ENCODE measurements at regions not wholly inside any gene's neighbourhood (a gene's known extent, or its start where the extent isn't known, plus 50 kb on each side); places are given as distances from the start of the nearest gene placed in this dataset.

GRCh38 chr14:95402176-95402575 is 82.5 kb upstream of the CLMN start:
- no peak for TF ChIP-seq POLR2A (IDR thresholded peaks at IDR 0.05; ENCODE audit: low read depth, low read length)
- TF ChIP-seq SPI1 (IDR thresholded peaks at IDR 0.05; ENCODE audit: low read depth, low read length), result no peak
